VCaP (cell line): ENCODE measurements at regions not wholly inside any gene's neighbourhood (a gene's known extent, or its start where the extent isn't known, plus 50 kb on each side); places are given as distances from the start of the nearest gene placed in this dataset.

Experiments
- H3K27ac ChIP-seq: fragments of 450-650 bp; 2 replicates; pipeline ENCODE4 v1.5.1; 2017
- CTCF ChIP-seq: fragments of 450-650 bp; conservative IDR thresholded peaks from 2 replicates; pipeline ENCODE4 v1.5.1; 2017; ENCODE audit warnings: mild to moderate bottlenecking, moderate library complexity

GRCh38 chr10:78179886-78180705 lies 146.4 kb downstream of the RPS24 start:
- TF ChIP-seq CTCF: no peak
- H3K27ac ChIP-seq: no peak overlapping the region

- no peak overlapping the region for H3K27ac ChIP-seq
- TF ChIP-seq CTCF: no peak
These were observed 147.9 kb downstream of the RPS24 start for GRCh38 chr10:78181381-78182055.

- no peak for TF ChIP-seq CTCF
- H3K27ac ChIP-seq: no peak overlapping the region
These were observed 149.2 kb downstream of the RPS24 start for GRCh38 chr10:78182841-78183240.

GRCh38 chr10:78184851-78185692 lies 151.4 kb downstream of the RPS24 start:
- TF ChIP-seq CTCF: no peak
- no peak overlapping the region for H3K27ac ChIP-seq

GRCh38 chr10:78185693-78186055 lies 152.0 kb downstream of the RPS24 start:
- TF ChIP-seq CTCF: no peak
- no peak overlapping the region for H3K27ac ChIP-seq

GRCh38 chr10:78186572-78186971 lies 152.9 kb downstream of the RPS24 start:
- no peak overlapping the region for H3K27ac ChIP-seq
- no peak for TF ChIP-seq CTCF

GRCh38 chr10:78187371-78187770 lies 153.7 kb downstream of the RPS24 start:
- no peak for TF ChIP-seq CTCF
- H3K27ac ChIP-seq: no peak overlapping the region
